T-cell (primary cell): ENCODE measurements at regions not wholly inside any gene's neighbourhood (a gene's known extent, or its start where the extent isn't known, plus 50 kb on each side); places are given as distances from the start of the nearest gene placed in this dataset.

Source experiments
- ATAC-seq, 4 experiments: fragments of 200-7000 bp in 3 of 4; fragments of 150-1000 bp in 1 of 4; cut with Tn5 transposase; replicated peaks in 1 of 4; 1 replicate in 3 of 4; 2 replicates in 1 of 4; pipeline ENCODE4 v1.10.0; 2021; ENCODE audit warnings: moderate library complexity in 3 of 4, mild to moderate bottlenecking in 2 of 4, moderate number of reproducible peaks in 1 of 4
- CTCF ChIA-PET, 2 donors: fragments of 300-600 bp; sonication (Branson Sonifier 250); formaldehyde crosslinking; loops; one replicate each; lab custom pipeline; 2022; ENCODE audit warnings: antibody characterized with exemption in 2 of 2; lab: Charles Lee
- POLR2A ChIA-PET, 2 donors: fragments of 300-600 bp; sonication (Branson Sonifier 250); formaldehyde crosslinking; loops; one replicate each; lab custom pipeline; 2022; ENCODE audit warnings: antibody characterized with exemption in 2 of 2; lab: Charles Lee
- DNase-seq, 35 experiments: peaks; one replicate each; pipeline versions ENCODE4 v3.0.0 to v3.0.0-alpha.2; 2013 to 2023
- H3K27ac ChIP-seq: one replicate; pipeline ENCODE4 v1.5.1; 2013; ENCODE audit warnings: low read length
- H3K27me3 ChIP-seq, 2 experiments: replicated peaks in 1 of 2; 1 replicate in 1 of 2; 2 replicates in 1 of 2; pipeline versions ENCODE4 v1.6.1 to v1.7.0; 2013; ENCODE audit warnings: low read length in 1 of 2, mixed read lengths in 1 of 2; ENCODE audit not compliant: control insufficient read depth in 2 of 2, insufficient read depth in 2 of 2; ENCODE audit errors: extremely low read depth in 1 of 2
- H3K36me3 ChIP-seq, 2 donors: 1 replicate in 1 of 2; 2 replicates in 1 of 2; pipeline versions ENCODE4 v1.6.1 to v1.7.0; 2013; ENCODE audit warnings: low read length in 1 of 2; ENCODE audit not compliant: control insufficient read depth in 2 of 2, insufficient read depth in 1 of 2; ENCODE audit errors: extremely low read depth in 1 of 2
- H3K4me1 ChIP-seq, 2 experiments: 1 replicate in 1 of 2; 2 replicates in 1 of 2; pipeline versions ENCODE4 v1.6.1 to v1.7.0; 2013; ENCODE audit warnings: low read length in 2 of 2, mixed read lengths in 1 of 2; ENCODE audit not compliant: insufficient read depth in 2 of 2, control insufficient read depth in 1 of 2; ENCODE audit errors: extremely low read depth in 1 of 2
- H3K4me3 ChIP-seq, 2 donors: 1 replicate in 1 of 2; 2 replicates in 1 of 2; pipeline versions ENCODE4 v1.5.1 to v1.7.0; 2013; ENCODE audit warnings: mild to moderate bottlenecking in 2 of 2, low read length in 1 of 2, moderate library complexity in 1 of 2; ENCODE audit not compliant: control insufficient read depth in 1 of 2; ENCODE audit errors: extremely low read depth in 1 of 2
- H3K9me3 ChIP-seq: 2 replicates; pipeline ENCODE4 v1.7.0; 2013
- H3K27ac Mint-ChIP-seq, 2 donors: one replicate each; pipeline ENCODE4 v1.8.0; 2020 to 2021; ENCODE audit warnings: mild to moderate bottlenecking in 2 of 2, mixed read lengths in 2 of 2
- H3K27me3 Mint-ChIP-seq, 2 donors: one replicate each; pipeline ENCODE4 v1.8.0; 2021 to 2022; ENCODE audit warnings: mixed read lengths in 2 of 2
- H3K36me3 Mint-ChIP-seq: one replicate; pipeline ENCODE4 v1.8.0; 2021; ENCODE audit warnings: mixed read lengths
- H3K4me1 Mint-ChIP-seq, 3 donors: one replicate each; pipeline ENCODE4 v1.8.0; 2020 to 2022; ENCODE audit warnings: mixed read lengths in 3 of 3, mild to moderate bottlenecking in 1 of 3
- H3K4me3 Mint-ChIP-seq, 3 donors: one replicate each; pipeline ENCODE4 v1.8.0; 2020 to 2022; ENCODE audit warnings: mild to moderate bottlenecking in 3 of 3, mixed read lengths in 3 of 3, moderate library complexity in 3 of 3
- H3K9me3 Mint-ChIP-seq, 3 donors: one replicate each; pipeline ENCODE4 v1.8.0; 2020 to 2022; ENCODE audit warnings: mixed read lengths in 3 of 3
- whole genome bisulfite sequencing: methylation state at CpG from one replicate; pipeline ENCODE4 v1.1.5; 2013; ENCODE audit warnings: missing lambda C conversion rate; ENCODE audit not compliant: insufficient coverage; 5-methylcytosine and 5-hydroxymethylcytosine counted together

GRCh38 chr18:76230791-76231190 is 264.3 kb downstream of the ZNF516 start:
- H3K4me1 ChIP-seq = no peaks in the 10 kb centered on the region
- Mint-ChIP-seq H3K9me3 (no peaks in the 10 kb centered on the region), H3K4me1 (no peaks in the 10 kb centered on the region), H3K36me3 (no peaks in the 10 kb centered on the region), H3K27me3 (peaks cover 13 to 21% of the 10 kb centered on the region in 2 donors), H3K4me3 (no peak overlapping the region), H3K27ac (no peak overlapping the region)
- no peaks in the 10 kb centered on the region for H3K9me3 ChIP-seq
- no peak overlapping the region for H3K4me3 ChIP-seq
- DNase-seq (no peak), ATAC-seq (no peak)
- H3K27me3 ChIP-seq = peaks cover 0 to 9% of the 10 kb centered on the region in 2 experiments
- H3K36me3 ChIP-seq = no peaks in the 10 kb centered on the region
- ChIA-PET POLR2A (no interaction called here), CTCF (no interaction called here)
- whole genome bisulfite sequencing = 85% methylated on average over 7 of the region's 11 CpGs
- H3K27ac ChIP-seq = no peak overlapping the region

GRCh38 chr18:76228716-76229115 is 266.3 kb downstream of the ZNF516 start:
- no peak overlapping the region for H3K4me3 ChIP-seq
- WGBS = 0% methylated on average over 1 of the region's 7 CpGs
- DNase-seq (no peak), ATAC-seq (no peak)
- H3K9me3 ChIP-seq = no peaks in the 10 kb centered on the region
- Mint-ChIP-seq H3K4me3 (no peak overlapping the region), H3K36me3 (no peaks in the 10 kb centered on the region), H3K9me3 (no peaks in the 10 kb centered on the region), H3K27me3 (peaks cover 7 to 10% of the 10 kb centered on the region in 2 donors), H3K4me1 (no peaks in the 10 kb centered on the region), H3K27ac (no peak overlapping the region)
- no peaks in the 10 kb centered on the region for H3K4me1 ChIP-seq
- ChIA-PET CTCF (no interaction called here), POLR2A (no interaction called here)
- H3K27ac ChIP-seq = no peak overlapping the region
- no peaks in the 10 kb centered on the region for H3K36me3 ChIP-seq
- H3K27me3 ChIP-seq = peaks cover 0 to 7% of the 10 kb centered on the region in 2 experiments

GRCh38 chr18:76227759-76228158 is 267.3 kb downstream of the ZNF516 start:
- 74% methylated on average over 8 of the region's 9 CpGs for WGBS
- peaks cover 7% of the 10 kb centered on the region in 2 donors for H3K27me3 Mint-ChIP-seq

GRCh38 chr18:76223403-76223802 is 271.6 kb downstream of the ZNF516 start:
- no peaks in the 10 kb centered on the region for H3K36me3 Mint-ChIP-seq
- WGBS = 94% methylated on average over 7 of the region's 8 CpGs
- H3K27me3 Mint-ChIP-seq = no peaks in the 10 kb centered on the region
- POLR2A ChIA-PET = no interaction called here
- no peaks in the 10 kb centered on the region for H3K9me3 Mint-ChIP-seq
- Histone ChIP-seq H3K27ac (no peak overlapping the region), H3K4me3 (no peak overlapping the region), H3K27me3 (peaks cover 0 to 4% of the 10 kb centered on the region in 2 experiments), H3K4me1 (no peaks in the 10 kb centered on the region), H3K9me3 (no peaks in the 10 kb centered on the region), H3K36me3 (no peaks in the 10 kb centered on the region)
- no peaks in the 10 kb centered on the region for H3K4me1 Mint-ChIP-seq
- no peak overlapping the region for H3K4me3 Mint-ChIP-seq
- H3K27ac Mint-ChIP-seq = no peak overlapping the region
- ATAC-seq = no peak
- DNase-seq = no peak
- CTCF ChIA-PET = no interaction called here

More at GRCh38 chr18:76227759-76228158, 267.3 kb downstream of the ZNF516 start:
- DNase-seq (no peak), ATAC-seq (no peak)
- ChIA-PET CTCF (no interaction called here), POLR2A (no interaction called here)
- H3K4me3 Mint-ChIP-seq = no peak overlapping the region
- Histone ChIP-seq H3K36me3 (no peaks in the 10 kb centered on the region), H3K4me3 (no peak overlapping the region), H3K4me1 (no peaks in the 10 kb centered on the region), H3K9me3 (no peaks in the 10 kb centered on the region), H3K27me3 (peaks cover 0 to 7% of the 10 kb centered on the region in 2 experiments), H3K27ac (no peak overlapping the region)
- H3K9me3 Mint-ChIP-seq = no peaks in the 10 kb centered on the region
- no peaks in the 10 kb centered on the region for H3K4me1 Mint-ChIP-seq
- no peak overlapping the region for H3K27ac Mint-ChIP-seq
- no peaks in the 10 kb centered on the region for H3K36me3 Mint-ChIP-seq

GRCh38 chr18:76219023-76219422 is 276.0 kb downstream of the ZNF516 start:
- no peaks in the 10 kb centered on the region for H3K36me3 Mint-ChIP-seq
- no peak overlapping the region for H3K27ac ChIP-seq
- H3K27ac Mint-ChIP-seq = no peak overlapping the region
- no peak for DNase-seq
- H3K4me3 Mint-ChIP-seq = no peak overlapping the region
- no peak overlapping the region for H3K4me3 ChIP-seq
- no peaks in the 10 kb centered on the region for H3K4me1 ChIP-seq
- H3K4me1 Mint-ChIP-seq = peaks cover 2% of the 10 kb centered on the region in 3 donors
- no peaks in the 10 kb centered on the region for H3K36me3 ChIP-seq
- WGBS = no CpG with 5 or more reads among the region's 8 CpGs
- no peaks in the 10 kb centered on the region for H3K9me3 ChIP-seq
- no peaks in the 10 kb centered on the region for H3K27me3 Mint-ChIP-seq
- CTCF ChIA-PET = no interaction called here
- H3K9me3 Mint-ChIP-seq = no peaks in the 10 kb centered on the region
- POLR2A ChIA-PET = no interaction called here
- ATAC-seq = no peak
- peaks cover 0 to 3% of the 10 kb centered on the region in 2 experiments for H3K27me3 ChIP-seq

- no CpG with 5 or more reads among the region's 1 CpG for WGBS
- peaks cover 0 to 3% of the 10 kb centered on the region in 2 experiments for H3K27me3 ChIP-seq
- Mint-ChIP-seq H3K4me1 (peaks cover 13 to 21% (median 14%) of the 10 kb centered on the region in 3 donors), H3K27ac (no peak overlapping the region), H3K27me3 (no peaks in the 10 kb centered on the region), H3K36me3 (no peaks in the 10 kb centered on the region), H3K4me3 (no peak overlapping the region), H3K9me3 (no peaks in the 10 kb centered on the region)
- no peak overlapping the region for H3K4me3 ChIP-seq
- ATAC-seq (no peak), DNase-seq (no peak)
- CTCF ChIA-PET = no interaction called here
- no peaks in the 10 kb centered on the region for H3K36me3 ChIP-seq
- H3K4me1 ChIP-seq = peaks cover 4 to 9% of the 10 kb centered on the region in 2 experiments
- POLR2A ChIA-PET = no interaction called here
- no peaks in the 10 kb centered on the region for H3K9me3 ChIP-seq
- no peak overlapping the region for H3K27ac ChIP-seq
These were observed 278.9 kb downstream of the ZNF516 start for GRCh38 chr18:76216096-76216495.

- Mint-ChIP-seq H3K36me3 (no peaks in the 10 kb centered on the region), H3K4me3 (no peak overlapping the region), H3K4me1 (peaks cover 13 to 23% (median 17%) of the 10 kb centered on the region in 3 donors), H3K9me3 (no peaks in the 10 kb centered on the region), H3K27me3 (no peaks in the 10 kb centered on the region), H3K27ac (no peak overlapping the region)
- Histone ChIP-seq H3K27me3 (peaks cover 0 to 3% of the 10 kb centered on the region in 2 experiments), H3K4me3 (no peak overlapping the region), H3K4me1 (peaks cover 4 to 9% of the 10 kb centered on the region in 2 experiments), H3K36me3 (no peaks in the 10 kb centered on the region), H3K9me3 (no peaks in the 10 kb centered on the region), H3K27ac (no peak overlapping the region)
- WGBS = 75% methylated on average over 1 of the region's 3 CpGs
- ATAC-seq (no peak), DNase-seq (no peak)
- ChIA-PET CTCF (interaction anchor here in 1 of 2 donors (0.8 kb wide), 1 partner anchor 184 kb away, joined by 3 read pairs; no protein-coding TSS in a partner anchor), POLR2A (no interaction called here)
These were observed 281.1 kb downstream of the ZNF516 start for GRCh38 chr18:76213991-76214390.
